GM23338 (cell line): ENCODE measurements at regions not wholly inside any gene's neighbourhood (a gene's known extent, or its start where the extent isn't known, plus 50 kb on each side); places are given as distances from the start of the nearest gene placed in this dataset.

Source experiments
- ATAC-seq: fragments of 200-7000 bp; cut with Tn5 transposase; 3 replicates; pipeline ENCODE4 v1.9.1; 2020
- DNase-seq: peaks from one replicate; pipeline ENCODE4 v3.0.0-alpha.2; 2015; ENCODE audit warnings: low spot score
- H2AFZ ChIP-seq: fragments of 200-600 bp; sonication (generic); 2 replicates; pipeline ENCODE4 v1.8.0; 2016; ENCODE audit warnings: antibody characterized with exemption, mild to moderate bottlenecking, moderate library complexity
- H3F3A ChIP-seq: fragments of 200-600 bp; sonication (generic); replicated peaks from 2 replicates; pipeline ENCODE4 v1.8.0; 2017; ENCODE audit warnings: antibody characterized with exemption, mixed run types, low read depth
- H3K27ac ChIP-seq: fragments of 200-600 bp; sonication (generic); 2 replicates; pipeline ENCODE4 v1.6.1; 2016; ENCODE audit warnings: low read depth
- H3K27me3 ChIP-seq: fragments of 200-600 bp; sonication (generic); 2 replicates; pipeline ENCODE4 v1.8.0; 2016; ENCODE audit warnings: mild to moderate bottlenecking, mixed run types, moderate library complexity; ENCODE audit not compliant: insufficient read depth
- H3K36me3 ChIP-seq: fragments of 200-600 bp; sonication (generic); 2 replicates; pipeline ENCODE4 v1.8.0; 2016; ENCODE audit warnings: mild to moderate bottlenecking; ENCODE audit not compliant: insufficient read depth
- H3K4me1 ChIP-seq: fragments of 200-600 bp; sonication (generic); 2 replicates; pipeline ENCODE4 v1.8.0; 2016; ENCODE audit warnings: mild to moderate bottlenecking, moderate library complexity; ENCODE audit not compliant: insufficient read depth
- H3K4me2 ChIP-seq: fragments of 200-600 bp; sonication (generic); 2 replicates; pipeline ENCODE4 v1.7.1; 2017; ENCODE audit warnings: mixed run types
- H3K4me3 ChIP-seq: fragments of 200-600 bp; sonication (generic); 2 replicates; pipeline ENCODE4 v1.6.1; 2016; ENCODE audit warnings: mixed run types
- H3K79me2 ChIP-seq: fragments of 200-600 bp; sonication (generic); replicated peaks from 2 replicates; pipeline ENCODE4 v1.8.0; 2017; ENCODE audit warnings: mild to moderate bottlenecking; ENCODE audit not compliant: insufficient read depth
- H3K9me2 ChIP-seq: fragments of 200-600 bp; sonication (generic); 2 replicates; pipeline ENCODE4 v1.8.0; 2017; ENCODE audit not compliant: insufficient read depth
- H4K20me1 ChIP-seq: fragments of 200-600 bp; sonication (generic); replicated peaks from 2 replicates; pipeline ENCODE4 v1.8.0; 2017; ENCODE audit warnings: mild to moderate bottlenecking; ENCODE audit not compliant: insufficient read depth
- H3K27ac Mint-ChIP-seq: 2 replicates; pipeline ENCODE4 v1.8.0; 2020; ENCODE audit warnings: inconsistent platforms, mild to moderate bottlenecking, moderate library complexity, mixed read lengths
- H3K27me3 Mint-ChIP-seq: 3 replicates; pipeline ENCODE4 v1.8.0; 2022; ENCODE audit warnings: low read depth, mild to moderate bottlenecking, moderate library complexity, mixed read lengths, inconsistent platforms; ENCODE audit not compliant: insufficient read depth, poor library complexity
- H3K36me3 Mint-ChIP-seq: 3 replicates; pipeline ENCODE4 v1.8.0; 2021; ENCODE audit warnings: low read depth, mild to moderate bottlenecking, inconsistent platforms, moderate library complexity, mixed read lengths
- H3K4me1 Mint-ChIP-seq: 3 replicates; pipeline ENCODE4 v1.8.0; 2020; ENCODE audit warnings: mild to moderate bottlenecking, inconsistent platforms, mixed read lengths
- H3K4me3 Mint-ChIP-seq: 3 replicates; pipeline ENCODE4 v1.8.0; 2021; ENCODE audit warnings: moderate library complexity, mild to moderate bottlenecking, inconsistent platforms, mixed read lengths
- H3K9me3 Mint-ChIP-seq: 3 replicates; pipeline ENCODE4 v1.8.0; 2020; ENCODE audit warnings: moderate library complexity, mild to moderate bottlenecking, inconsistent platforms, mixed read lengths
- CREB1 ChIP-seq: fragments of 250-450 bp; sonication (Bioruptor Pico); IDR thresholded peaks from 2 replicates; pipeline ENCODE4 v1.5.0; 2020; ENCODE audit warnings: low read depth, mild to moderate bottlenecking, moderate library complexity
- EZH2phosphoT487 ChIP-seq: fragments of 200-600 bp; sonication (generic); IDR thresholded peaks from one replicate; pipeline ENCODE4 v1.8.1; 2018; ENCODE audit warnings: antibody characterized with exemption; ENCODE audit not compliant: unreplicated experiment
- POLR2AphosphoS5 ChIP-seq: IDR thresholded peaks from 2 replicates; pipeline ENCODE4 v1.6.1; 2016; ENCODE audit warnings: antibody characterized with exemption, low read depth
- ZNF114 ChIP-seq: fragments of 250-450 bp; sonication (Bioruptor Pico); IDR thresholded peaks from 2 replicates; pipeline ENCODE4 v1.5.0; 2020; ENCODE audit warnings: mild to moderate bottlenecking, moderate library complexity
- ZNF331 ChIP-seq: fragments of 250-450 bp; sonication (Bioruptor Pico); IDR thresholded peaks from 2 replicates; pipeline ENCODE4 v1.5.0; 2020; ENCODE audit warnings: low read depth, mild to moderate bottlenecking, moderate library complexity
- TF ChIP-seq, protein P1 (sequence below): IDR thresholded peaks from one replicate; pipeline ENCODE4 v1.6.1; 2018; ENCODE audit warnings: antibody characterized with exemption; ENCODE audit not compliant: unreplicated experiment
- TF ChIP-seq, protein P2 (sequence below), 2 experiments: fragments of 200-600 bp in 1 of 2; sonication (generic) in 1 of 2; conservative IDR thresholded peaks; 2 replicates each; pipeline versions ENCODE4 v1.5.1 to v1.6.1; 2016 to 2017; ENCODE audit warnings: antibody characterized with exemption in 2 of 2, low read depth in 2 of 2, mild to moderate bottlenecking in 2 of 2, moderate library complexity in 1 of 2
- TF ChIP-seq, protein P3 (sequence below): IDR thresholded peaks from 2 replicates; pipeline ENCODE4 v1.6.1; 2016; ENCODE audit warnings: antibody characterized with exemption

DNA sequence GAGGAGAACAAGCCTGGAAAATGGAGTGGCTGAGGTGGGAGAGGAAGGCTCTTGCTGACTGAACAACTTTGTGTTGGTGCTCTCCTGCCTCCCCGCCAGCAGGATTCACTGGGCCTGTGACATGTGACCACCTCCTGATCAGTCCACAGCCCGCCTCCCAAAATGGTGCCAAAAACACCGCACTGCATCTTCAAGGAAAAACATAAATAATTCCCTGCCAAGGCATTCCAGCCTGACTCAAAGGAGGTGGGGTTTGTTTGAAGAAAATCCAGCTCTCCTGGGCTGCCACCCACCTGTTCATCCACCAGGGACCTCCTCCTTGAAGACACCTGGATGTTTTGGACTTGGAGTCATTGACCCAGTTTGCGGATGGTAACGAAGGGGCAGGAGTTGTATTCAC is 83.8 kb upstream of the PIWIL1 start:
- Histone ChIP-seq H3F3A (no peaks in the 10 kb centered on the region), H3K4me1 (no peaks in the 10 kb centered on the region), H3K4me2 (no peak overlapping the region), H3K27me3 (no peaks in the 10 kb centered on the region), H3K27ac (no peak overlapping the region), H3K4me3 (no peak overlapping the region), H3K9me2 (no peaks in the 10 kb centered on the region), H3K36me3 (no peaks in the 10 kb centered on the region), H3K79me2 (no peaks in the 10 kb centered on the region), H2AFZ (no peak overlapping the region), H4K20me1 (no peaks in the 10 kb centered on the region)
- TF ChIP-seq, protein P1, sequence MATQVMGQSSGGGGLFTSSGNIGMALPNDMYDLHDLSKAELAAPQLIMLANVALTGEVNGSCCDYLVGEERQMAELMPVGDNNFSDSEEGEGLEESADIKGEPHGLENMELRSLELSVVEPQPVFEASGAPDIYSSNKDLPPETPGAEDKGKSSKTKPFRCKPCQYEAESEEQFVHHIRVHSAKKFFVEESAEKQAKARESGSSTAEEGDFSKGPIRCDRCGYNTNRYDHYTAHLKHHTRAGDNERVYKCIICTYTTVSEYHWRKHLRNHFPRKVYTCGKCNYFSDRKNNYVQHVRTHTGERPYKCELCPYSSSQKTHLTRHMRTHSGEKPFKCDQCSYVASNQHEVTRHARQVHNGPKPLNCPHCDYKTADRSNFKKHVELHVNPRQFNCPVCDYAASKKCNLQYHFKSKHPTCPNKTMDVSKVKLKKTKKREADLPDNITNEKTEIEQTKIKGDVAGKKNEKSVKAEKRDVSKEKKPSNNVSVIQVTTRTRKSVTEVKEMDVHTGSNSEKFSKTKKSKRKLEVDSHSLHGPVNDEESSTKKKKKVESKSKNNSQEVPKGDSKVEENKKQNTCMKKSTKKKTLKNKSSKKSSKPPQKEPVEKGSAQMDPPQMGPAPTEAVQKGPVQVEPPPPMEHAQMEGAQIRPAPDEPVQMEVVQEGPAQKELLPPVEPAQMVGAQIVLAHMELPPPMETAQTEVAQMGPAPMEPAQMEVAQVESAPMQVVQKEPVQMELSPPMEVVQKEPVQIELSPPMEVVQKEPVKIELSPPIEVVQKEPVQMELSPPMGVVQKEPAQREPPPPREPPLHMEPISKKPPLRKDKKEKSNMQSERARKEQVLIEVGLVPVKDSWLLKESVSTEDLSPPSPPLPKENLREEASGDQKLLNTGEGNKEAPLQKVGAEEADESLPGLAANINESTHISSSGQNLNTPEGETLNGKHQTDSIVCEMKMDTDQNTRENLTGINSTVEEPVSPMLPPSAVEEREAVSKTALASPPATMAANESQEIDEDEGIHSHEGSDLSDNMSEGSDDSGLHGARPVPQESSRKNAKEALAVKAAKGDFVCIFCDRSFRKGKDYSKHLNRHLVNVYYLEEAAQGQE = no peak
- TF ChIP-seq ZNF331 (CRISPR knock-in tag) (no peak), POLR2AphosphoS5 (no peak), ZNF114 (no peak)
- TF ChIP-seq, protein P2, sequence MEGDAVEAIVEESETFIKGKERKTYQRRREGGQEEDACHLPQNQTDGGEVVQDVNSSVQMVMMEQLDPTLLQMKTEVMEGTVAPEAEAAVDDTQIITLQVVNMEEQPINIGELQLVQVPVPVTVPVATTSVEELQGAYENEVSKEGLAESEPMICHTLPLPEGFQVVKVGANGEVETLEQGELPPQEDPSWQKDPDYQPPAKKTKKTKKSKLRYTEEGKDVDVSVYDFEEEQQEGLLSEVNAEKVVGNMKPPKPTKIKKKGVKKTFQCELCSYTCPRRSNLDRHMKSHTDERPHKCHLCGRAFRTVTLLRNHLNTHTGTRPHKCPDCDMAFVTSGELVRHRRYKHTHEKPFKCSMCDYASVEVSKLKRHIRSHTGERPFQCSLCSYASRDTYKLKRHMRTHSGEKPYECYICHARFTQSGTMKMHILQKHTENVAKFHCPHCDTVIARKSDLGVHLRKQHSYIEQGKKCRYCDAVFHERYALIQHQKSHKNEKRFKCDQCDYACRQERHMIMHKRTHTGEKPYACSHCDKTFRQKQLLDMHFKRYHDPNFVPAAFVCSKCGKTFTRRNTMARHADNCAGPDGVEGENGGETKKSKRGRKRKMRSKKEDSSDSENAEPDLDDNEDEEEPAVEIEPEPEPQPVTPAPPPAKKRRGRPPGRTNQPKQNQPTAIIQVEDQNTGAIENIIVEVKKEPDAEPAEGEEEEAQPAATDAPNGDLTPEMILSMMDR (conservative IDR thresholded peaks at IDR 0.05; ENCODE audit: low read depth in 2 of 2) = no peak
- TF ChIP-seq, protein P3, sequence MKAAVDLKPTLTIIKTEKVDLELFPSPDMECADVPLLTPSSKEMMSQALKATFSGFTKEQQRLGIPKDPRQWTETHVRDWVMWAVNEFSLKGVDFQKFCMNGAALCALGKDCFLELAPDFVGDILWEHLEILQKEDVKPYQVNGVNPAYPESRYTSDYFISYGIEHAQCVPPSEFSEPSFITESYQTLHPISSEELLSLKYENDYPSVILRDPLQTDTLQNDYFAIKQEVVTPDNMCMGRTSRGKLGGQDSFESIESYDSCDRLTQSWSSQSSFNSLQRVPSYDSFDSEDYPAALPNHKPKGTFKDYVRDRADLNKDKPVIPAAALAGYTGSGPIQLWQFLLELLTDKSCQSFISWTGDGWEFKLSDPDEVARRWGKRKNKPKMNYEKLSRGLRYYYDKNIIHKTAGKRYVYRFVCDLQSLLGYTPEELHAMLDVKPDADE = no peak
- no peak for DNase-seq
- Mint-ChIP-seq H3K27ac (no peak overlapping the region), H3K9me3 (peaks cover 94% of the 10 kb centered on the region), H3K36me3 (peaks cover 49% of the 10 kb centered on the region), H3K27me3 (no peaks in the 10 kb centered on the region), H3K4me1 (no peaks in the 10 kb centered on the region), H3K4me3 (no peak overlapping the region)
- no peak for ATAC-seq

DNA sequence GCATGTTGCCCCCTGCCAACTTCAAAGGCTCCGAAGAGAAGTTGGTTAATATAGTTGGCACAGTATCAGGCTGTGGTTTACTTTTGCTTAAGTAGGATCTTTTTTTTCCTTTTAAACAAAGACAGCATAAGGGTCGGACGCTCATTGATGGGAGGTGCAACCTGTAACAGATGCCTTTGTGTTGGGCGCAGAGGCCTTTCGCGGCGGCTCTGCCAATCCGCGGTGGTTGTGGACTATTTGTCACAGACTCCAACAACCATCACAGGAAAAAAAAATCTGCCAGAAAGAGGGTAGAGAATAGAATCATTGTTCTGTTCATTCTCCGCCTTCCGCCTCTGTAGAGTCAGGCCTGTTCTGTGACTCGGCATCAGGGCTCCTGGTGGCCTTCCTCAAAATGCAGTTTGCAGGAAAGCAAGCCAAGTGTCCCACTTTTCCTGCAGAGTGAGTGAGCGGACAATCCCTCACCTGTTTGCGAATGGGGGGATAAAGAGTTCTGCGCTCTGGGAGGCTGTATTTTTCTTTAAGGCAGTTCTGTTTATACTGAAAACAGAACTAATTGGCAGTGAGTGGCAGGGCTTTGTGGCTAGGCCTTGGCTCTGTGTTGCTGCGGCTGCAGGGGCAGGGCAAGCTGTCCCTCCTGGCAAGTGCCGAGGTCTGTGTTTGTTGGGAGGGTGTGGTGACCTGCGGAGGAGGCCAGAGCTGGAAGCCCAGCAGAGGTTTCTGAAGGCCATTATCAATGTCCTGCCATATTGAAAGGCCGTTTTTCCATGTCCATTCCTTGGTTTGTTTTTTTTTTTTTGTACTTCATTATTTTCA is 83.0 kb upstream of the PIWIL1 start:
- Mint-ChIP-seq H3K27me3 (no peaks in the 10 kb centered on the region), H3K4me3 (no peak overlapping the region), H3K36me3 (peaks cover 52% of the 10 kb centered on the region), H3K4me1 (no peaks in the 10 kb centered on the region), H3K9me3 (peaks cover 94% of the 10 kb centered on the region), H3K27ac (no peak overlapping the region)
- no peak for ATAC-seq
- no peaks in the 10 kb centered on the region for H3K36me3 ChIP-seq
- H3K4me3 ChIP-seq = no peak overlapping the region
- DNase-seq = no peak
- H3K4me1 ChIP-seq = no peaks in the 10 kb centered on the region
- H3K4me2 ChIP-seq = no peak overlapping the region
- H3K9me2 ChIP-seq = no peaks in the 10 kb centered on the region
- H3K79me2 ChIP-seq = no peaks in the 10 kb centered on the region
- no peak overlapping the region for H2AFZ ChIP-seq
- no peaks in the 10 kb centered on the region for H3F3A ChIP-seq
- no peaks in the 10 kb centered on the region for H4K20me1 ChIP-seq
- H3K27me3 ChIP-seq = no peaks in the 10 kb centered on the region
- H3K27ac ChIP-seq = no peak overlapping the region
- TF ChIP-seq, protein P2 (conservative IDR thresholded peaks at IDR 0.05; ENCODE audit: low read depth in 2 of 2) = no peak
- TF ChIP-seq, protein P1 = no peak
- no peak for TF ChIP-seq EZH2phosphoT487
- no peak for TF ChIP-seq CREB1
- TF ChIP-seq POLR2AphosphoS5 = no peak
